Adrenal gland (tissue), 9 donors: ENCODE measurements at regions not wholly inside any gene's neighbourhood (a gene's known extent, or its start where the extent isn't known, plus 50 kb on each side); places are given as distances from the start of the nearest gene placed in this dataset.

Source experiments
- DNase-seq, 7 donors: peaks; one replicate each; pipeline ENCODE4 v3.0.0-alpha.2; 2019 to 2020
- H3K27ac ChIP-seq, 5 donors: fragments of 200-600 bp; sonication (generic) in 4 of 5; 1 replicate in 3 of 5; 2 replicates in 2 of 5; pipeline versions ENCODE4 v1.5.1 to v1.8.0; 2016 to 2020; ENCODE audit warnings: mild to moderate bottlenecking in 1 of 5
- H3K27me3 ChIP-seq: fragments of 200-600 bp; 2 replicates; pipeline ENCODE4 v1.8.0; 2021
- H3K36me3 ChIP-seq, 2 donors: fragments of 200-600 bp; replicated peaks in 1 of 2; 1 replicate in 1 of 2; 2 replicates in 1 of 2; pipeline versions ENCODE4 v1.5.1 to v1.8.0; 2018 to 2022
- H3K4me1 ChIP-seq, 2 donors: fragments of 200-600 bp; replicated peaks in 1 of 2; 1 replicate in 1 of 2; 2 replicates in 1 of 2; pipeline versions ENCODE4 v1.5.1 to v1.8.0; 2018 to 2021
- H3K4me3 ChIP-seq, 4 donors: fragments of 200-600 bp; sonication (generic) in 3 of 4; one replicate each; pipeline ENCODE4 v1.5.1; 2016 to 2018
- H3K9me3 ChIP-seq, 3 donors: fragments of 200-600 bp; sonication (generic) in 1 of 3; replicated peaks in 1 of 3; 1 replicate in 2 of 3; 2 replicates in 1 of 3; pipeline versions ENCODE4 v1.5.1 to v1.8.0; 2016 to 2021
- CTCF ChIP-seq, 6 experiments: fragments of 450-650 bp in 4 of 6; fragments of 200-600 bp in 2 of 6; sonication (generic) in 1 of 6; IDR thresholded peaks; 1 replicate in 5 of 6; 2 replicates in 1 of 6; pipeline versions ENCODE4 v1.5.1 to v1.8.0; 2016 to 2021; ENCODE audit warnings: antibody characterized with exemption in 6 of 6, mild to moderate bottlenecking in 2 of 6, moderate library complexity in 1 of 6
- POLR2A ChIP-seq, 2 donors: fragments of 450-650 bp; IDR thresholded peaks; one replicate each; pipeline ENCODE4 v1.6.1; 2017; ENCODE audit warnings: antibody characterized with exemption in 2 of 2, mild to moderate bottlenecking in 2 of 2, moderate library complexity in 1 of 2
- WGBS, 4 donors: extraction: QIAGEN DNeasy Blood & Tissue Kit in 2 of 4; methylation state at CpG; one replicate each; pipeline versions ENCODE4 v1.1.5 to v1.1.7; 2013 to 2017; 5-methylcytosine and 5-hydroxymethylcytosine counted together
- intact Hi-C, 2 donors: fragments of 100-400 bp; cut with DNase I; formaldehyde crosslinking; loops; one replicate each; pipeline versions ENCODE4 v1.14.1 to v1.15.0; 2022 to 2023
- donor health status: healthy with polysubstance abuse.
- donor health status: Bipolar disorder and iron deficiency.
- donor health status: DM: yes; HTN: yes; CAD: no.
- donor health status: DM: no; HTN: no; CAD: no.
- donor health status: DM: no; HTN: no; CAD: no.

DNA sequence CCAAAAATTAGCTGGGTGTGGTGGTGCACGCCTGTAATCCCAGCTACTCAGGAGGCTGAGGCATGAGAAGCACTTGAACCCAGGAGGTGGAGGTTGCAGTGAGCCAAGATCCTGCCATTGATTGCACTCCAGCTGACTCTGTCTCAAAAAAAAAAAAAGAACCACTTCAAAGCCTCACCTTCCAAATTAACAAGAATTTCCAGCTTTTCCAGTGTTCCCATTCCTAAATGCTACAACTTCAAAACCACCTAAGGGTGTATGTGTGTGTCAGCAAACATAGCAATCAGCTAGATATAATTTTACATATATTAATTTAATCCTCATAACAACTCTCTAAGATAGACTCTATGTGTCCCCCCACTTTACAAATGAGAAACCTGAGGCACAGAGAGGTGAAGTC lies 512.5 kb upstream of the PROK2 start:
- 86 to 100% (median 92%) methylated on average over 1 of the region's 1 CpG for whole genome bisulfite sequencing, 4 donors
- no peak for DNase-seq
- intact Hi-C loops = no loop called here
- no peaks in the 10 kb centered on the region for H3K27me3 ChIP-seq
- no peaks in the 10 kb centered on the region for H3K9me3 ChIP-seq
- no peak overlapping the region for H3K4me3 ChIP-seq
- H3K4me1 ChIP-seq = no peaks in the 10 kb centered on the region
- TF ChIP-seq CTCF (IDR thresholded peaks at IDR 0.05) (no peak), POLR2A (IDR thresholded peaks at IDR 0.05) (no peak)
- H3K27ac ChIP-seq = no peak overlapping the region
- H3K36me3 ChIP-seq = no peaks in the 10 kb centered on the region

GRCh38 chr3:72296477-72297111 lies 511.6 kb upstream of the PROK2 start:
- Histone ChIP-seq H3K36me3 (no peaks in the 10 kb centered on the region), H3K27ac (no peak overlapping the region), H3K27me3 (no peaks in the 10 kb centered on the region), H3K4me1 (no peaks in the 10 kb centered on the region), H3K9me3 (no peaks in the 10 kb centered on the region), H3K4me3 (no peak overlapping the region)
- intact Hi-C loops = no loop called here
- TF ChIP-seq POLR2A (IDR thresholded peaks at IDR 0.05) (no peak), CTCF (IDR thresholded peaks at IDR 0.05) (no peak)
- 79 to 92% (median 84%) methylated on average over 8 of the region's 8 CpGs for WGBS, 4 donors
- DNase-seq = no peak

GRCh38 chr3:72295962-72296450 lies 511.1 kb upstream of the PROK2 start:
- intact Hi-C loops = no loop called here
- H3K4me3 ChIP-seq = no peak overlapping the region
- no peak overlapping the region for H3K27ac ChIP-seq
- no peaks in the 10 kb centered on the region for H3K4me1 ChIP-seq
- TF ChIP-seq CTCF (IDR thresholded peaks at IDR 0.05) (no peak), POLR2A (IDR thresholded peaks at IDR 0.05) (no peak)
- H3K27me3 ChIP-seq = no peaks in the 10 kb centered on the region
- DNase-seq = no peak
- no peaks in the 10 kb centered on the region for H3K9me3 ChIP-seq
- 89 to 92% (median 90%) methylated on average over 7 of the region's 7 CpGs for WGBS, 4 donors
- H3K36me3 ChIP-seq = no peaks in the 10 kb centered on the region

GRCh38 chr3:72295276-72295961 lies 510.5 kb upstream of the PROK2 start:
- Histone ChIP-seq H3K4me1 (no peaks in the 10 kb centered on the region), H3K4me3 (no peak overlapping the region), H3K36me3 (no peaks in the 10 kb centered on the region), H3K27me3 (no peaks in the 10 kb centered on the region), H3K9me3 (no peaks in the 10 kb centered on the region), H3K27ac (no peak overlapping the region)
- intact Hi-C loops = no loop called here
- TF ChIP-seq CTCF (IDR thresholded peaks at IDR 0.05) (no peak), POLR2A (IDR thresholded peaks at IDR 0.05) (no peak)
- no peak for DNase-seq
- 72 to 90% (median 74%) methylated on average over 7 of the region's 7 CpGs for WGBS, 4 donors
